ENCODE measurements at regions not wholly inside any gene's neighbourhood (a gene's known extent, or its start where the extent isn't known, plus 50 kb on each side); places are given as distances from the start of the nearest gene placed in this dataset.
"Not testable (repeated sequence)": the region's sequence is repeated elsewhere in the genome, so short reads cannot be mapped to it uniquely, and the experiment has no call there.

DNA sequence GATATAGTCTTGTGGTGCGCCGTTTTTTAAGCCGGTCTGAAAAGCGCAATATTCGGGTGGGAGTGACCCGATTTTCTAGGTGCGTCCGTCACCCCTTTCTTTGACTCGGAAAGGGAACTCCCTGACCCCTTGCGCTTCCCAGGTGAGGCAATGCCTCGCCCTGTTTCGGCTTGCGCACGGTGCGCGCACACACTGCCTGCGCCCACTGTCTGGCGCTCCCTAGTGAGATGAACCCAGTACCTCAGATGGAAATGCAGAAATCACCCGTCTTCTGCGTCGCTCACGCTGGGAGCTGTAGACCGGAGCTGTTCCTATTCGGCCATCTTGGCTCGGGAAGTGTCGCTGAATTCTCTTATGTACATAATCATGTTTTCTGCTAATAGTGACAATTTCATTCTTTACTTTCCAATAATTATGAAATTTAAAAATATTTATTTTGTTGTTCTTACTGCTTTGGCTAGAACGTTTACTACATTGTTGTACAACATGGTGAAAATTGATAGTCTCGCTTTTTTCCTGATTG, 61.2 kb upstream of the MINDY3 start:
- H3K27ac ChIP-seq (replicated peaks); H3K4me3 ChIP-seq (replicated peaks; ENCODE audit: insufficient read depth, low read length); DNase-seq (ENCODE audit: low read depth in 1 of 2, low spot score in 1 of 2); H3K27me3 ChIP-seq (ENCODE audit: insufficient read depth, poor library complexity, severe bottlenecking): not testable (repeated sequence)

DNA sequence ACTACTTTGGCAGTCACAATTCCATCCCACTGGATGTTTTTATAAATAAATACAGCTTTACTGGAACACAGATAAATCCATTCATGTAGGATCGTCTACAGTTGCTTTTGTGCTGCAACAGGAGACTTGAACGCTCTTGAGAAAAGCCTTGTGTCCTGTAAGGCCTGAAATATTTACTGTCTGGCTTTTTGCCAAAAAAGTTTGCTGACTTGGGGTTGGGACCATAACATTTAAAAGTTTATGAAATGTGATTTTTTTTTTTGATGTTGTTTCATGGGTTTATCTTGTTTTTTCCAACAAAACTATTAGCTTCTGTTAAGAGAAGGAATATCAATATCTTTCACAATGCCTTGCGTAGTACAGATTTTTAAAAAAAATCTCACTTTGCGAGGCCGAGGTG, 71.1 kb upstream of the MINDY3 start:
- Histone ChIP-seq H3K27ac (replicated peaks) (no peak overlapping the region), H3K27me3 (ENCODE audit: insufficient read depth, poor library complexity, severe bottlenecking) (no peaks in the 10 kb centered on the region), H3K4me3 (replicated peaks; ENCODE audit: insufficient read depth, low read length) (no peak overlapping the region)
- DNase-seq (ENCODE audit: low read depth in 1 of 2, low spot score in 1 of 2): no peak
- TF ChIP-seq SPI1 (IDR thresholded peaks at IDR 0.05; ENCODE audit: borderline replicate concordance, low read depth) (no peak), GABPA (IDR thresholded peaks at IDR 0.05; ENCODE audit: low read depth) (no peak), POLR2AphosphoS5 (IDR thresholded peaks at IDR 0.05; ENCODE audit: low read depth) (no peak)
- TF ChIP-seq, protein P1, sequence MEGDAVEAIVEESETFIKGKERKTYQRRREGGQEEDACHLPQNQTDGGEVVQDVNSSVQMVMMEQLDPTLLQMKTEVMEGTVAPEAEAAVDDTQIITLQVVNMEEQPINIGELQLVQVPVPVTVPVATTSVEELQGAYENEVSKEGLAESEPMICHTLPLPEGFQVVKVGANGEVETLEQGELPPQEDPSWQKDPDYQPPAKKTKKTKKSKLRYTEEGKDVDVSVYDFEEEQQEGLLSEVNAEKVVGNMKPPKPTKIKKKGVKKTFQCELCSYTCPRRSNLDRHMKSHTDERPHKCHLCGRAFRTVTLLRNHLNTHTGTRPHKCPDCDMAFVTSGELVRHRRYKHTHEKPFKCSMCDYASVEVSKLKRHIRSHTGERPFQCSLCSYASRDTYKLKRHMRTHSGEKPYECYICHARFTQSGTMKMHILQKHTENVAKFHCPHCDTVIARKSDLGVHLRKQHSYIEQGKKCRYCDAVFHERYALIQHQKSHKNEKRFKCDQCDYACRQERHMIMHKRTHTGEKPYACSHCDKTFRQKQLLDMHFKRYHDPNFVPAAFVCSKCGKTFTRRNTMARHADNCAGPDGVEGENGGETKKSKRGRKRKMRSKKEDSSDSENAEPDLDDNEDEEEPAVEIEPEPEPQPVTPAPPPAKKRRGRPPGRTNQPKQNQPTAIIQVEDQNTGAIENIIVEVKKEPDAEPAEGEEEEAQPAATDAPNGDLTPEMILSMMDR (IDR thresholded peaks at IDR 0.05; ENCODE audit: insufficient read depth, low read length): no peak
- TF ChIP-seq, protein P2, sequence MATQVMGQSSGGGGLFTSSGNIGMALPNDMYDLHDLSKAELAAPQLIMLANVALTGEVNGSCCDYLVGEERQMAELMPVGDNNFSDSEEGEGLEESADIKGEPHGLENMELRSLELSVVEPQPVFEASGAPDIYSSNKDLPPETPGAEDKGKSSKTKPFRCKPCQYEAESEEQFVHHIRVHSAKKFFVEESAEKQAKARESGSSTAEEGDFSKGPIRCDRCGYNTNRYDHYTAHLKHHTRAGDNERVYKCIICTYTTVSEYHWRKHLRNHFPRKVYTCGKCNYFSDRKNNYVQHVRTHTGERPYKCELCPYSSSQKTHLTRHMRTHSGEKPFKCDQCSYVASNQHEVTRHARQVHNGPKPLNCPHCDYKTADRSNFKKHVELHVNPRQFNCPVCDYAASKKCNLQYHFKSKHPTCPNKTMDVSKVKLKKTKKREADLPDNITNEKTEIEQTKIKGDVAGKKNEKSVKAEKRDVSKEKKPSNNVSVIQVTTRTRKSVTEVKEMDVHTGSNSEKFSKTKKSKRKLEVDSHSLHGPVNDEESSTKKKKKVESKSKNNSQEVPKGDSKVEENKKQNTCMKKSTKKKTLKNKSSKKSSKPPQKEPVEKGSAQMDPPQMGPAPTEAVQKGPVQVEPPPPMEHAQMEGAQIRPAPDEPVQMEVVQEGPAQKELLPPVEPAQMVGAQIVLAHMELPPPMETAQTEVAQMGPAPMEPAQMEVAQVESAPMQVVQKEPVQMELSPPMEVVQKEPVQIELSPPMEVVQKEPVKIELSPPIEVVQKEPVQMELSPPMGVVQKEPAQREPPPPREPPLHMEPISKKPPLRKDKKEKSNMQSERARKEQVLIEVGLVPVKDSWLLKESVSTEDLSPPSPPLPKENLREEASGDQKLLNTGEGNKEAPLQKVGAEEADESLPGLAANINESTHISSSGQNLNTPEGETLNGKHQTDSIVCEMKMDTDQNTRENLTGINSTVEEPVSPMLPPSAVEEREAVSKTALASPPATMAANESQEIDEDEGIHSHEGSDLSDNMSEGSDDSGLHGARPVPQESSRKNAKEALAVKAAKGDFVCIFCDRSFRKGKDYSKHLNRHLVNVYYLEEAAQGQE (IDR thresholded peaks at IDR 0.05; ENCODE audit: insufficient replicate concordance, low read depth): no peak

DNA sequence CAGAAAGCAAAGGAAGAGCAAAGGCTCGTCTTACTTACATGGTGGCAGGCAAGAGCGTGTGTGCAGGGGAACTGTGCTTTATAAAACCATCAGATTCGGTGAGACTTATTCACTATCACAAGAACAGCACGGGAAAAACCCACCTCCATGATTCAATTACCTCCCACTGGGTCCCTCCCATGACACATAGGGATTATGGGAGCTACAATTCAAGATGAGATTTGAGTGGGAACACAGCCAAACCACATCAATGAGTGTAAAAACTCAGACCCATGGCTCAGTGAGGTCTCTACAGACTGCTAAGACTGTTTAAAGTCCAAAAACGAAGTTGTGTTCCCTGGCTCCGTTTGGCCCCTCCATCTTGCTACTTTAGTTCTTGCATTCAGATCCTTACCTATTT, 79.2 kb upstream of the MINDY3 start:
- not testable (repeated sequence) for DNase-seq (ENCODE audit: low read depth in 1 of 2, low spot score in 1 of 2); H3K4me3 ChIP-seq (replicated peaks; ENCODE audit: insufficient read depth, low read length); H3K27ac ChIP-seq (replicated peaks); H3K27me3 ChIP-seq (ENCODE audit: insufficient read depth, poor library complexity, severe bottlenecking)

DNA sequence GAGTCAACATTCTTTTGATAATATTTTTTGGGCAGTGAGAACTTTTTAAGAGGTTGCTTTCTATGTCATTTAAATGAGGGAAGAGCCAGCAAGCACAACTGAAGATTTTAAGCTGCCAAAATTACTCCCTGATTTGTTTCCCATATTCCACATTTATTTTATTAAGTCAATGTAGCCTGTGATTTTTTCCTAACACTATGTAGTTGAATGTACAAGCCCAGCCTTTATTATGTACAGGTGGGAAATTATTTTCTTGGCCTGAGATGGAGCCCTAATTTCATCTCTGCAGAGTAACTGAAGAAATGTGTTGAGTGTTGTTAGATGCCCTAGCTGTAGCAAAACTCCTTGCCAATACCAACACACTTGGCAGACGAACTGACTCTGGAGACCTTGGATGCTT, 83.1 kb upstream of the MINDY3 start:
- no peak for DNase-seq (ENCODE audit: low read depth in 1 of 2, low spot score in 1 of 2)
- H3K27ac ChIP-seq (replicated peaks): no peak overlapping the region
- H3K4me3 ChIP-seq (replicated peaks; ENCODE audit: insufficient read depth, low read length): no peak overlapping the region
- no peaks in the 10 kb centered on the region for H3K27me3 ChIP-seq (ENCODE audit: insufficient read depth, poor library complexity, severe bottlenecking)
- no peak for TF ChIP-seq GABPA (IDR thresholded peaks at IDR 0.05; ENCODE audit: low read depth)

DNA sequence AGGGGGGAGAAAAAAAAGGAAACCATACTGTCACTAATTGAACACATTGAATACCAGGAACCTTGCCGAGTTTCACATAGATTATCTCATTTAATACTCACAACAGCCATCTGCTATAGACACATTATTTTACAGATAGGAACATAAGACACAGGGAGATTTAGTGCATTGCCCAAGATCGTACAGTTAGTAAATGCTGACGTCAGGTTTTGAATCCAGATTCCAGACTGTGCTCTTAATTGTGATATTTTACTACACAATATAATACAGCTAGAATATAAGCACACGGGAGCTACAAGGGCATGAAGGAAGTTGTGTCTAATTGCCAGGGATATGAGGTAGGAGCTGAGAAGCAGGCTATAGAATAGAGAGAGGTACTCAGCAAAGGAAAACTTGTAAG, 93.9 kb upstream of the MINDY3 start:
- Histone ChIP-seq H3K27me3 (ENCODE audit: insufficient read depth, poor library complexity, severe bottlenecking) (no peaks in the 10 kb centered on the region), H3K4me3 (replicated peaks; ENCODE audit: insufficient read depth, low read length) (no peak overlapping the region), H3K27ac (replicated peaks) (no peak overlapping the region)
- no peak for DNase-seq (ENCODE audit: low read depth in 1 of 2, low spot score in 1 of 2)
- TF ChIP-seq GABPA (IDR thresholded peaks at IDR 0.05; ENCODE audit: low read depth) (no peak), POLR2AphosphoS5 (IDR thresholded peaks at IDR 0.05; ENCODE audit: low read depth) (no peak), SPI1 (IDR thresholded peaks at IDR 0.05; ENCODE audit: borderline replicate concordance, low read depth) (no peak)
- TF ChIP-seq, protein P2 (IDR thresholded peaks at IDR 0.05; ENCODE audit: insufficient replicate concordance, low read depth): no peak
- TF ChIP-seq, protein P1 (IDR thresholded peaks at IDR 0.05; ENCODE audit: insufficient read depth, low read length): no peak
